ENCODE measurements at regions not wholly inside any gene's neighbourhood (a gene's known extent, or its start where the extent isn't known, plus 50 kb on each side); places are given as distances from the start of the nearest gene placed in this dataset.

GRCh38 chr19:32258167-32258566 lies 87.2 kb upstream of the ZNF507 start:
- Histone ChIP-seq H3K27ac (replicated peaks) (no peak overlapping the region), H3K27me3 (ENCODE audit: insufficient read depth, poor library complexity, severe bottlenecking) (no peaks in the 10 kb centered on the region), H3K4me3 (replicated peaks; ENCODE audit: insufficient read depth, low read length) (no peak overlapping the region)
- TF ChIP-seq CTCF (IDR thresholded peaks at IDR 0.05; ENCODE audit: insufficient read depth, low read length) = no peak
- TF ChIP-seq GABPA (IDR thresholded peaks at IDR 0.05; ENCODE audit: low read depth) = no peak
- no peak for TF ChIP-seq REST (IDR thresholded peaks at IDR 0.05; ENCODE audit: insufficient replicate concordance, low read depth)
- TF ChIP-seq POLR2AphosphoS5 (IDR thresholded peaks at IDR 0.05; ENCODE audit: low read depth) = no peak
- no peak for TF ChIP-seq SPI1 (IDR thresholded peaks at IDR 0.05; ENCODE audit: borderline replicate concordance, low read depth)
- DNase-seq (ENCODE audit: low read depth in 1 of 2, low spot score in 1 of 2) = no peak

GRCh38 chr19:32264568-32264967 lies 80.8 kb upstream of the ZNF507 start:
- Histone ChIP-seq H3K4me3 (replicated peaks; ENCODE audit: insufficient read depth, low read length) (no peak overlapping the region), H3K27ac (replicated peaks) (no peak overlapping the region), H3K27me3 (ENCODE audit: insufficient read depth, poor library complexity, severe bottlenecking) (no peaks in the 10 kb centered on the region)
- DNase-seq (ENCODE audit: low read depth in 1 of 2, low spot score in 1 of 2) = no peak
- TF ChIP-seq CTCF (IDR thresholded peaks at IDR 0.05; ENCODE audit: insufficient read depth, low read length) = no peak
- TF ChIP-seq GABPA (IDR thresholded peaks at IDR 0.05; ENCODE audit: low read depth) = no peak
- TF ChIP-seq POLR2AphosphoS5 (IDR thresholded peaks at IDR 0.05; ENCODE audit: low read depth) = no peak
- TF ChIP-seq REST (IDR thresholded peaks at IDR 0.05; ENCODE audit: insufficient replicate concordance, low read depth) = no peak
- TF ChIP-seq SPI1 (IDR thresholded peaks at IDR 0.05; ENCODE audit: borderline replicate concordance, low read depth) = no peak

- H3K27me3 ChIP-seq (ENCODE audit: insufficient read depth, poor library complexity, severe bottlenecking) = no peaks in the 10 kb centered on the region
- TF ChIP-seq REST (IDR thresholded peaks at IDR 0.05; ENCODE audit: insufficient replicate concordance, low read depth) (no peak), POLR2AphosphoS5 (IDR thresholded peaks at IDR 0.05; ENCODE audit: low read depth) (no peak), GABPA (IDR thresholded peaks at IDR 0.05; ENCODE audit: low read depth) (no peak), CTCF (IDR thresholded peaks at IDR 0.05; ENCODE audit: insufficient read depth, low read length) (no peak), SPI1 (IDR thresholded peaks at IDR 0.05; ENCODE audit: borderline replicate concordance, low read depth) (no peak)
- DNase-seq (ENCODE audit: low read depth in 1 of 2, low spot score in 1 of 2) = no peak
- no peak overlapping the region for H3K27ac ChIP-seq (replicated peaks)
- H3K4me3 ChIP-seq (replicated peaks; ENCODE audit: insufficient read depth, low read length) = no peak overlapping the region
Measured at GRCh38 chr19:32265995-32266394, 79.4 kb upstream of the ZNF507 start.

All from HL-60 (cell line).